GM21390 (cell line): ENCODE measurements at regions not wholly inside any gene's neighbourhood (a gene's known extent, or its start where the extent isn't known, plus 50 kb on each side); places are given as distances from the start of the nearest gene placed in this dataset.

ENCODE experiments used
- ATAC-seq: cut with Tn5 transposase; IDR thresholded peaks from one replicate; pipeline ENCODE4 v1.9.1; 2021; ENCODE audit not compliant: unreplicated experiment

DNA sequence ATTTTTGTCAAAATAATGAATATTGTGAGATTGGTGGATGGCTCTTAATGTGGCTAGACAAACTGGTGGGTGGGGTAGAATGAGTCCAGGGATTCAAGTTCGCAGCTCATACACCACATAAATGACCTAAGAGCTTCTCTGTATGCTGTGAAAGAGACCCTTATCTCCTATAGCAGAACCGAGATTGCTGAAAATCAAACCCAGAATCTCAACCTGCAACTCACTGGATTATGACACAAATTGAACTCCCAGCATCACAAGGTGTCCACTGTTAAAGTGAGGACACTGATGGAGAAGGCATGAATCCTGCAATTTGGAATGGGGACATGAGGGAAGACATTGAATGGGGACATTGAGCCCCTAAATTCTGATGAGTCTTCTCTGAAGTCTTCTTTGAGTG, 51.3 kb upstream of the CNKSR3 start:
- no peak for ATAC-seq

DNA sequence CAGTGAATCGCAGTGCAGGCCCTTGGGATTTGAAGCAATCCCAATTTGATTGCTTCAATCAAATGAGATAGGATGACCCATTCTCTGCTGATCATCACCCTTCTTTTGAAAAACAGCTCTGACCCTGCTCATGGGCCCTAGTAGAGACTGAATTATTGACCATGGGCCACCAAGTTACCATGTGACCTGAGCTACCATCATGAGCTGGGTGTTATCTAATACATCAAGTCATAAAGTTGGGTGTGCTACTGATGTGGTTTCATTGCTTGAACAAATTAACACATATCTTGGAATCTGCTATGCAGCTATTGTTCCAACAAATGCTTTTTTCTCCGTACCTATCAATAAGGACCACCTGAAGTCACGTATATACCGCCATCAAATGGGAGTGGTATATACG, 54.8 kb upstream of the CNKSR3 start:
- ATAC-seq = no peak

DNA sequence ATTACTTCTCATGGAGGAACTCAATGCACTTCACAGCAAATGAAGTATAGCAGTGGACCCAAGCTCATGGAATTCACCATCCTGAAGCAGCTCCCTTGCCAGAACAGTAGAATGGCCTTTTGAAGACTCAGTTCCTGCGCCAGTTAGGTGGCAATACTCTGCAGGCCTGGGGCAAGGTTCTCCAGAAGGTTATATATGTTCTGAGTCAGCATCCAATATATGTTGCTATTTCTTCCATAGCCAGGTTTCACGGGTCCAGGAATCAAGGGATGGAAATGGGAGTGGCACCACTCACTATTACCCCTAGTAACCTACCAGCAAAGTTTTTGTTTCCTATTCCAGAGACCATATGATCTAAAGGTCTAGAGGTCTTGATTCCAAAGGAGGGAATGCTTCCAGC, 56.4 kb upstream of the CNKSR3 start:
- ATAC-seq = no peak

DNA sequence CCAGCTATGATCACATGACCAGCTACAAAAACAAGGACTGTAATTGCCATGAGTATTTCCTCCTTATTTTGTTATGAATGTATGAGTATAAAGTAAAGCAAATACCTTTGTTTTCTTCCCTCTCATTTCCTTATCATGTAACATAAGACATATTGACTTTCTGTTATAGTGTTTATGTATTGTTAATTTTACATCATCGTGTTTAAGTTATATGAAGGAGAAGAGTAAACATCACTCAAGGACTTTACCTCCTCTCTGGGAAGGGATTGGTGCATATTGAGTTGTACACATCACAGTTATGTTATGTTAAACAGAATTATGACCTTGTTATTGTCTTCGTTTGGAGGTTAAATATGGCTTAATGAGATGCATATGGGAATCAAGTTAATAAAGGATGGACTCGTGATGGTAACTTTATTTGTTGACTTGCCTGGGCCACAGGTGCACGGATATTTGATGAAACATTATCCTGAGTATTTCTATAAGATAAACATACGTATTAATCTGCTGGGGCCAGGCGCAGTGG, 57.3 kb upstream of the CNKSR3 start:
- no peak for ATAC-seq

DNA sequence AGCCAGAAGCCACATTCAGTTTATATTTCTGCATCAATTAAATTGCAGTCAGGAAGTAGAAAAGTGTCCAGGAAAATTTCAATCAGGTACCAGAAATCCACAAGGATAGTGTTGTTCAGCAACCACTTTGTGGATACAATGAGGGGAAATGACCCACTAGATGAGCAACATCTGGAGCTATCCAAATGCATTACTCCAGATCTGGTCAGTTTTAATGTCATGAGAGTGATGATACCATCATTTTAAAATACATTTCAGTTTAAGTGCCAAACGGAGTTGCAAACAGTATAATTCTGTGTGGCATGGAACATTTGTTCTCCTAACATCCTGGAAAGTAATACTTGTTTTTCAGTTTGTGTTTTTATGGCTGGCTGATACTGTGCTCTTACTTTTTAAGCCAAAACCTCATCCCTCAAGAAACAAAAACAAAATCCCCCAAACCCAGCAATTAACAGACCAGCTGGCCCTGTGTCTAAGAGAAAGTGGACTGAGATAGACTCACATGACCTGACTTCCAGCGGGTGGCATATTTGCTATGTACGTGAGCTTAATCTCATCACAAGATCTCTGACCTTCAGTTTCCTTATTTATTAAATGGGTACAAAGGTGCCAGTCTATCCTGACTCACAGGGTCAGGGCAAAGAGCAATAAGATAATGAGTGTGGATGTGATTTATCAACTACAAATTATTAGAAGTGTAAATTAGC, 58.8 kb upstream of the CNKSR3 start:
- no peak for ATAC-seq

DNA sequence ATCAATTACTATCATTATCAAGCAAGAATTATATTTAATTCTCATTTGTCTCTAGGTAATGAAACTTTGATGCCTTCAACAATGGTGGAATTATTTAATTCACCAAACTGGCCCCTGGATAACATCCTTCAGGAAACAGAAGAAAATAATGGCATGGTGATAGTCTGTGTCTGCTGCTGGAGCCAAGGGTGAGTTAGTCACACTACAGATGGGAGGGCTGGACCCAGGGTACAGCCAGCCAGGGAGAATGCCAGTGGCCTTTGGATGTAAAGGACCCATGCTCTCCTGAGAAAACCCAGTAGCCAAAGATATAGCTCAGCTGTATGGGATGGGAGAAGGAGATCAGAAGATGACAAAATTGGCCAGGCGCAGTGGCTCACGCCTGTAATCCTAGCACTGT, 60.0 kb upstream of the CNKSR3 start:
- no peak for ATAC-seq

DNA sequence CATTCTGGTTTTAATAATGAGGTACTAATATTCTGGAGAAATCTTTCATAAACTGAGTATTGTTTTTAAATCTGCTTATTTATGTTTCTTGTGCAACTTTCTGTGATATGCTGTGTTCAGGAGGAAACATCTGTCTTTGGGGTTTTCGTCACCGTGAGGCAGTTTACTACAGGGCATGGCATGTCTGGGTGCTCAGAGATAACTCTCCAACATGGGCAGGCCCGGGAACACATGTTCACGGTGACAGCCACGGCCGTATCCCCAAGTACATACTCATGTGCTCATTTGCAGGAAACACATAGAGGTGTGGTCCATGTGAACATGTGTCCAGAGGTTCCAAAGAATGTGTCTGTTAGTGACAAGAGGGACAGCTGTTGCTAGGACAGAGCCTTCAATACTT, 62.1 kb upstream of the CNKSR3 start:
- ATAC-seq = no peak

DNA sequence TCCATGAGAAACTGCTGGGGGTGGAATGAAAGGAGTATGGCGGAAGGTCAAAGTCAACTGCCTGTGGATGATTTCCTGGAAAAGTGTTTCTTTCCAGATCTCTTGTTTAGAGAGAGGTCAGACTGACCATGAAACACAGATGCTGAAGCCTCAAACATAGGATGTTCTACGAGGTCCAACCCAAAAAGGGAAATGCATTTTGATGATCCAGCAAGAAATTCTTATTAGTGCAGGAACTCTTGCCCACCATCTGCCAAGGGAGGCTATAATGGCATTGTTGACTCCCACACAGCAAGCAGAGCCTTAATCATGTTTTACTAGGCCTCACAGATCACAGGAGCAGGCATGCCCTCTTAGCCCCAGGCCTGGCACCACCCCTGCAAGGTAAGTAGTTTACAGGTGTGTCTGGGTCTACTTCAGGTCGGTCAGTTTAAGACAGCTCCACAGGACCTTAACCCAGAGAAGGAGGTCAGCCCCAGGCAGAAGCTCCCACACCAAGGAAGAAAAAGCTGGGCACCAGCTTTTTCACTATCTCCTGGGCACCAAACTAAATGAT, 67.6 kb upstream of the CNKSR3 start:
- ATAC-seq = no peak

DNA sequence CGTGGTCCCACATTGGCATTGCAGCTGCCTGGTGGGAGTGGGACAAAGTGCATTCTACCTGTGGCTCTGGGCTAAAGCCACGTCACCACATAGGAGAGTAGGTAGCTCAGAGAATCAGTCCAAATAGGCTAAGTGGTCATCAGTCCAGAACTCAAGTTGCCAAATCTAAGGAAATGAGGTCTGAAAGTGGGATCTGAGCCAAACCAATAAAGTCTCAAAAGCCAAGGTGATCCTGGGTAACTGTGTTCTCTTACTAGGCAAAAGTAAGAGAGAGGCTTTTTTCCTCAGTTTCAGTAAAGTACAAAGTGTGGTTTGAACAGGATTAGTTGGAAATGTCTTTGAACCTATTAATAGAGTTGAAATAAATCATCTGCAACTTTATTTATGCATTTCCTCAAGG, 68.6 kb upstream of the CNKSR3 start:
- no peak for ATAC-seq

DNA sequence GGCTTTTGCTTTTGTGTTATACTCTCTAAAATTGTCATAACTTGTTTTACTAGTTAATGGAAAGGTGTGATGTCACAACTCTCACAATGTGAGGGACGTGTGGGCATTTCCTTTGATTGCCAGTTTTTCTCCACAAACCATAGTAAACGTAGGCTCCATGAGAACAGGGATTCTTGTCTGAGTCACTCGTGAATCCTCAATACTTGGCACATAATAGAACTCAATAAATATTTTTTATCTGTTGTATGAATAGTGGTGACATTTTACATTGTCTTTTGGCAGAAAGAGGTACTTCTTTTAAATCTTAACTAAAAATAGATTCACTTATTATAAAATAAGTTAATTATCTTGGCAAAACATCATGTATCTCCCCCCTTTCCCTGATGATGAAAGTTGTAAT, 69.0 kb upstream of the CNKSR3 start:
- no peak for ATAC-seq

DNA sequence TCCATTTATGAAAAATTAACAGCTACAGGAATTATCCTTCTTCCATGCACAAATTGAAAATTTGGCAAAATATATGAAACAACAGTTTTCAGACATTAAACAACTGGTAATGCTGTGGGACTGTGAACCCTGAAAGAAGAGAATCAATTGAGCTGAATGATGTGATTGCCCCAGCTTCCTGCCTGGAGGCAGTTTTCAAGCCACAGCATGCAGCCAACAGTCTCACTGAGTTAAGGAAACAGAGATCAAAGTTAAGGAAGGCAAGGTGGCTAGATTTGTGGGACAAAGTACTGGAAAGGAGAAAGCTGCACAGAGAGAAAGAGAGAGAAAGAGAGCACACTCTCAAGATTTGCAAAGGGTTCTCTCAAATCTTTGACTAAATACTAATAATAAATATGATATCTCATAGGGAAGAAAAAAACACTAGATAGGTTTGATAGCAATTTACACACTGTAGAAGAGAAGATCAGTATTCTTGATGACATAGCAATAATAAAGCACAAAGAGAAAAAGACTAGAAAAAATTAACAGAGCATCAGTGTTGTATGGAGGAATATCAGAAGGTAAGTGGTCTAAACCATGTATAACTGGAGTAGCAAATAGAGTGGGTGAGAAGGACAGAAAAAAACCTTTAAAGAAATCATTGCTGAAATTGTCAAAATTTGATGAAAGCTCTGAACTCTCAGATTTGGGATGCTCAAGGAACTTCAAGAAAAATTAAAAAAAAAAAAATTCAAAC, 70.1 kb upstream of the CNKSR3 start:
- no peak for ATAC-seq

DNA sequence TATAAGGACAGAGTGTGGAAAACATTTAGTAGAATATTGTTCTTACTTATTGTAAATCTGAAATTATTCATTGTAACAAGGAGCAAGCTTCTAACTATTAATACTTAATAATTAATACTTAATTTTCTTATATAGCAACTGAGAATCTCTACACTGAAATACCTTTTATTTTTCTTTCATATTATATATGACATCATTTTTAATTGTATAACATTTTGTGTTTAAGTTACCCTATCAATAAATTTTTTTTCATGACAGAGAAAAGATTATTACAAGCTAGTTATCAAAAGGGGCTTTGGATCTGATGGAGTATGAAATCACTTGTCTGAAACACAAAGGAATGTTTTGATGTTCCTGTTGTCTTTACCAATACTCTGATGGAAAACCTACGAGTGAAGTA, 72.2 kb upstream of the CNKSR3 start:
- ATAC-seq = no peak

DNA sequence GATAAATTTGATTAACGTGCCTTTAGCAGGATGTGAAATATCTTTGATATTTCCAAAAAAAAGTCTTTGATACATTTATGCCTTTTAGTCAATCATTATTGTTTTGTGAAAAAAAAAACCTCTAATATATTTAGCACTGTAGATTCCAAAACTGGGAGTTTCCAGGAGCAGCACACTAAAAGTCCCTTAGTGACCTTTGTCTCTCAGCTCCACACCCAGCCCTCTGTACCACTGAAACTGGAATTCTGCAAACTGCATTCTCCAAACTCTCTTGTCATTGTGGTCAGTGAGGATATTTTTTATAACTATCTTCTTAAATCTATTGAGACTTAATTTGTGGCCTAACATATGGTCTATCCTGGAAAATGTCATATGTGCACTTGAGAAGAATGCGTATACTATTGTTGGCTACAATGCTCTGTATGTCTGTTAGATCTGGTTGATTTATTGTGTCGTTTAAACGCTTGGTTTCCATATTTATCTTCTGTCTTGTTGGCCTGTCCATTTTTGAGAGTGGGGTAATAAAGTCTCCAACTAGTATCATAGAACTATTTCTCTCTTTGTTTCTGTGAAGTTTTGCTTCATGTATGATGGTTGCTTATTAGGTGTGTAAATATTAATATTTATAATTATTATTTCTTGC, 73.2 kb upstream of the CNKSR3 start:
- no peak for ATAC-seq

DNA sequence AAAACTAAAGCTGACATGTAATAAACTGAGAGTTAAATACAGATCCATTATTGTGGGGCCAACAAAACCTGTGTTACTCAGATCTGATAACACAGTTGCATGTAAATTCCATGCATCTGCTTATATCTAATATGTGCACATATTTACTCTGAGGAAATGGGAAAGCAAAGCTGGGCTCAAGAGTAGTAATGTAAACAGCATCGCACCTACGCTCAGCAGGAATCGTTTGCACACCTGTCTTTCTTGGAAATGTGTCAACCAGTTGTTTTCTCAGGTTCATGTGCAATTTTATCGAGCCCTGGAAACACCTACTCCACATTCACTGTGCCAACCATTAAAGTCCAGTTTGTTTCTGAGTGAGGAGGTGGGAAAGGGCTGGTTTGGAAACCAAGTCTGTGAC, 80.3 kb upstream of the CNKSR3 start:
- no peak for ATAC-seq

DNA sequence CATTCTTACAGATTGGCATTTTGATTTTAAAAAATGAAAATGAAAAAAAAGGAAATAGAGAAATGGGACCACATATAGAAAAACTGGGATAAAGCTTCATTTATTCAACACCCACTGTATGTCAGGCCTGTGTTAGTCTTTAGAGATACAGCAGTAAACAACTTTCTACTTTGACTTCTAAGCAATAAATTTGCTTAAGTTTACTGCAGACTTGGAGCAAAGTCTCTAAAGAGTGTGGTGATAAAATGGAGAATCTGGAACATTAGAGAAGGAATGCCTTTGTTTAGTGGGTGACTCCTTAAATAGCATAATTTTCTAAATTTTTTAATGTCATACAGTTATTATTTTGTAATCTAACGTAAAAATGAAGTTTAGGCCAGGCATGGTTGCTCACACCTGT, 80.7 kb upstream of the CNKSR3 start:
- ATAC-seq = no peak

DNA sequence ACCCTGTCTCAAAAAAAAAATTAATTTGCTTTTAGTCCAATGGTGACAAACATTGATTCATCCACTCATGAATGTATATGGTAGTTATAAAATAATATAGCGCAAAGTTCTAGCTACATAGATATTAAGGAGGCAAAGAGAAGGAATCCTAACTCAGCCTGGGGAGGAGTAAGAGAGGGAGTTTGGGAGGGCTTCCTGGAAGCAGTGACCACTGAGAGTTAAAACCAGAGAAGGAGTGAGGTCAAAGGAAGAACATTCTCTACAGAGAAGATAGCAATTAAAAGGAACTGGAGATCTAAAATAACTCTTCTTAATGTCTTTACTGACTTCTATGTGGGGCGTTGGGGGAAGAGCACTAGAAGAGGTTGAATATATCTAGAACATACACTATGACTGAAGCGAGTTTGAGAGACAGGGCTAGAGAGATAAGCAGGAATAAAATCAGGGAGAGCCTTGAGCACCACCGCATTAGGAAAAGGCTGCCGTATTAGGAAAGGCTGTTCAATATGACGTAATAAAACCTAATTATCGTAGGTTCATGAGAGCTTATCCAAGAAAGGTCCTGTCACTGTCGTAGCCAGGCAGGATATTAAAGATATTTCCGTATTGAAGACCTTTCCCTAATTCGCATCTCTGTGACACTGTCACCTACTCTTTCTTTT, 81.8 kb upstream of the CNKSR3 start:
- no peak for ATAC-seq

DNA sequence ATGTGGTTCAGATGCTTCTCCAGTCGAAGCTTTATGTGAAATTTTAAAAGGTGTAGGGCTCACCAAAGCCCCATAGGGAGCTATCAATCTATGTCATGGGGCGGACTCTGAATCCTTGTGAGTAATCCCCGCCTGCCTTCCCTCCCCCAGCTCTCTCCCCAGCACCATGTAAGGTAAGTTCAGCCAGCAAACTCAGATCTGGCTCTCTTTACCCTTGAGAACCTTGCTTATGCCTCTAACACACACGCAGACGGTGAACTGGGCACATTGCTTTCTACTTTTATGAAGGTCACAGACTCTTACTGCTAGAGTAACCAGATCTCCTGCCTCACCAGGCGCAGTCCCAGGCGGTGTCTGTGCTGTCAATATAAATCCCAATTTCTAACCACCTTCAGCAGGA, 82.6 kb upstream of the CNKSR3 start:
- ATAC-seq = no peak

DNA sequence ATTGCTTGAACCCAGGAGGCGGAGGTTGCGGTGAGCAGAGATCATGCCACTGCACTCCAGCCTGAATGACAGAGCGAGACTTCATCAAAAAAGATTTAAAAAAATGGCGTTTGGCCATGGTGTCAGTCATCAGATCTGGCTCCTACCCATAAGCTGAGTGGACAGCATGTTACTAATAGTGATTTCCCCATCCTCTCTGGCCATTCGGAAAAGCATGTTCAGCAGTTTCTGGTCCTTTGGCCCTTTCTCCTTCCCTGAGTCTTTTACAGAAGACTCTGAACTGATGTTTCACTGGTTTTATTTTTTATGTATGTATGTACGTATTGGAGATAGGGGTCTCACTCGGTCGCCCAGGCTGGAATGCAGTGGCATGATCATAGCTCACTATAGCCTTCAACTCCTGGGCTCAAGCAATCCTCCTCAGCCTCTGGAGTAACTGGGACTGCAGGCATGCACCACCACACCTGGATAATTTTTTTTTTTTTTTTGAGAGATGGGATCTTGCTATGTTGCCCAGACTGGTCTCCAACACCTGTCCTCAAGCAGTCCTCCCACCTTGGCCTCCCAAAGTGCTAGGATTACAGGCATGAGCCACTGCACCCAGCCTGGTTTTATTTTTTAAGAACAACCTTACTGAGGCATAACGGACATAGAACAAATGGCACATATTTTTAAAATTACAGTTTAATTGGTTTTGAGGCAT, 84.2 kb upstream of the CNKSR3 start:
- ATAC-seq = no peak

DNA sequence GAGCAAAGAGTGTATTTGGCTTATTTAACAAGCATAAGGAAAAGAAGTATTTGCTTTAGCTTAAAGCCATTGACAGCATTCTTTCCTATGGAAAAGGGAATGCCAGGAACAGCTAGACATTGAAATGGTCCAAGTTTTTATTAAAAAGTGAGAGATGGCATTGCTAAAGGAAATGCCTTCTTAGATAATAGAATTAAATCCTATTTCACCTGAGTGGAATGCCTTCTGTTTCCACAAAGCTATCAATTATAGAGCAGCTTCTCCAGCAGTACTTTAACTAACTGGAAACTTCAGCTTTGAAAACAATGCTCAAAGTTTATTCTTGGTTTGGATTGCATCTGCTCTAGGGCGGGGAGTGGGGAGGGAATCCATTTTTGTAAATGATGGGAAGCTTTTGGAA, 85.1 kb upstream of the CNKSR3 start:
- no peak for ATAC-seq

DNA sequence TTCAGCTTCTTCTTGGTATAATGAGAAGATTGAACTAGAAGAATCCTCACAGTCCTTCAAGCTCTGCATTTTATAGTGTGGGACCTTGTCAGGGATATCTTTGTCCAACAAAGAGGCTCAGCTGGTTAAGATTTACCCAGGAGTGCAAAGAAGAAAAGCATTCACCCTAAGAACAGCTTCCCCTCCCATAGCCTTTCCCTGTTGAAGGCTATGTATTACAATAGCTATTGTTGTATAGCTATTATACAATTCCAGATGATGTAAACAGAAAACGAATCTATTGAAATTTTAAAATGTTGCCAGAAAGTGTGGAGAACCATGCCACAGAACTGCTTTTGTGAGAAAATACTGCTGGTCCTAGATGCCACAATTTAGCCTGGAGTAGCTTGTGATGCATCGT, 85.5 kb upstream of the CNKSR3 start:
- ATAC-seq = no peak

DNA sequence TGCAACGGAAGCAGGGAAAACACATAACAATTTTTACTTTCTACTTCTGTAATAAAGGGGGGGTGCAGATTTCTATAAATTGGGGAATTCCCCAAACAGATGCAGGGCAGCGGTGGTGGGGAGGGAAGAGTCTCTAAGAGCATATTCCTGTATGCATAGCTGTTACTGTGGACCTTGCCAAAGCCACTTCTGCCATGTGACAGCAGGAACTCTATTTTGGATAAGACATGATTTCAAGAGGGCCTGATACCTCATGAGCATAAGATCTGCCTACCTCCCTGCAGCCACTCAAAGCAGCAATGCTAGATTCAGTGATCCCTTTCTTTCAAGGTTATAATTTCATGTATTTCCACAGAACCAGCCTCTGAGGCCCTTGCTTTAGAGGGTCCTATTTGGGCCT, 86.2 kb upstream of the CNKSR3 start:
- no peak for ATAC-seq
